GM21528 (cell line): ENCODE measurements at regions not wholly inside any gene's neighbourhood (a gene's known extent, or its start where the extent isn't known, plus 50 kb on each side); places are given as distances from the start of the nearest gene placed in this dataset.
"Not testable (repeated sequence)": the region's sequence is repeated elsewhere in the genome, so short reads cannot be mapped to it uniquely, and the experiment has no call there.

Experiments
- ATAC-seq: cut with Tn5 transposase; IDR thresholded peaks from one replicate; pipeline ENCODE4 v1.9.1; 2021; ENCODE audit warnings: mild to moderate bottlenecking, moderate library complexity; ENCODE audit not compliant: unreplicated experiment, low FRiP score

DNA sequence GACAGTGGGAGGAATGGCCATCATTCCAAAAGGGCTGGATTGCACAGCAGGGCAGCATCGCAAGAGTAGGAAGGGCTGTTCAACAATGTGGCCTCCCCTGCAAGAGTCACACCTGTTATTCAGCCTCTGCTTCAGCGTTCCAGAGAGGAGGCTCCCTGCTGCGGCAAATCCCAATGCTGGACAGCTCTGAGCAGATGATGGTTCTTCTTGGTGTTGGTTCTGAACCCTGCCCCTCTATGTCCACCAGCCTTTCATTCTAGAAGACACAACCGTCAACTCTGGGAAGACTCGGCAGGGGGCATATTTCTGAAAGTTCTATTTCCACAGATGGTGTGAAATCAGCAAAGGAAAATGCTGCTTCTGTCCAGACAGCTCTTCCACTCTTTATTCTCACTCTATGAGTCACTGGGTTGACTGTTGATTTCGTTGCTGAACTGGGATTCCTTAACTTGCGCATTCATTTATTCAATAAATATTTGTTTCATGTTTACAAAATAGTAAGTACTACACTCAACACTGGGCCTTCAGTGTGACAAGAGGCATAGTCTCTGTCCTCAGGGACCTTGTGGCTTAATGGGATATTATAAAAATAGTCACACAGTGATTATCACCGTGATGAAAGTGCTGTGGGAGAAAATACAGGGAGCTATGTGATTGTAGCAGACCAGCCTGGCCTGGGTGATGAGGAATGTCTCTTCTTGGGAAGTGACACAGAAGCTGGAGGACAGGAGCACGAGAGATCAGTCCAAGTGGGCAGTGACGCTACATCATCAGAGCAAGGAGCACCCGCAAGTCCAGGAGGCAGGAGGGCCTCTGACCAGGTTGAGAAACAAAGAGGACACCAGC is 260.3 kb downstream of the SIPA1L2 start:
- no peak for ATAC-seq

DNA sequence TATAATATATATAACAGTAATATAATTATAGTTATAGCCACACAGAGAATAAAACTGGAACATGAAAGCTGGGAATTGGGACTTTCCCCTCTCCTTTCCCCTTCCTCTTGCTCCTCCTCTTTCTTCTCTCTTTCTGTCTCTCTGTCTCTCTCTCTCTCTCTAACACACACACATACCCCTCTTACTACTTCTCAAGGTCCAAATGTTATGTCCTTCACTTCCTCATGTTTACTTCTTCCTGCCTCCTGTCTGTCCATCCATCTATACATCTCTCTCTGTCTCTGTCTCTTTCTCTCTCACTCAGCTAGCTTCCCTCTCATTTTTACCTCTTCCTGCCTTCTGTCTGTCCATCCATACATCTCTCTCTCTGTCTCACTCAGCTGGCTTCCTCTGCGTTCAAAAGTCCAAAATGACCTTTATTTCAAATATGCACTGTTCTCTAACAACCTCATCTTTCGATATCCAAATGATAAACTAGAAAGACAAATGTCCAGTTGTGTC is 261.1 kb downstream of the SIPA1L2 start:
- no peak for ATAC-seq

DNA sequence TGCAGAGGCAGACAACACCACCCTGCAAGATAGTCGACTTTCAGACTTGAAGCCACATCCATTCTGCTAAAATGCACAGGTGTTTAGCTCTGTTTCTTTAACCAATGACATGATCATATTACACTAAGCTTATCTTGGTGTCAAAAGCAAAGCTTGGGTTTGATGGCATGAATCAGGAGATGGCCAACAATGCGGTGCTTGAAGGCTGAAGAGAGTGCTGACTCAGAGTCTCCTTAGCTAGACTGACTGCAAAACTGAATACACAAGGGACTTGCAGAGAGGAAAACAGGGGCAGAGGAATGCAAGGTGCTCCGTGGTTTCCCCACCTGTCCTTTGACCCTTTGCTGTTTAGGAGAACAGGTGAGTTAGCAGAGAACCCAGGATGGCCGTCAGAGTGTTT is 262.6 kb downstream of the SIPA1L2 start:
- ATAC-seq: no peak

DNA sequence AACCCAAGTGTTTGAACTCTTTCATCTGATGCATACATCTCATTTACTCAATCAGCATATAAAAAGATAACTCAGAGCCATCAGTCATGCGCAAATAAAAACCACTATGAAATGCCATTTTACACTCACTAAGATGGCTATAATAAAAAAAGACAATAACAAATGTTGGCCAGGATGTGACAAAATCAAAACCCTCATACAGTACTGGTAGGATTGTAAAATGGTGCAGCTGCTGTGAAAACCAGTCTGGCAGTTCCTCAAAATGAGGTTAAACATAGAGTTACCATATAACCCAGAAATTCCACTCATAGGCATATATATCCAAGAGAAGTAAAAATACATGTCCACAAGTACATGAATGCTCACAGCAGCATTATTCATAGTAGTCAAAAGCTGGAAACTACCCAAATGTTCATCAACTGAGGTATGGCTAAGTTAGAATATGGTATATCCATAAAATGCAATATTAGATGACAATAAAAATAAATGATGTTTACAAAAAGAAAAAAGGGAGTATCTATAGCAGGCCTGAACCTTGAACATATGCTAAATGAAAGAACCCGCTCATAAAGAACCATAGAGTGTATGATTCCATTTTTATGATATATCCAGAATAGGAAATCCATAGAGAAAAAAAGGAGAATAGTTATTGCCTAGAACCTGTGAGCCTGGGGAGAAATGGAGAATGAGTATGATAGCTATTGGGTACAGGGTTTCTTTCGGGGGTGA is 265.1 kb downstream of the SIPA1L2 start:
- ATAC-seq: no peak

DNA sequence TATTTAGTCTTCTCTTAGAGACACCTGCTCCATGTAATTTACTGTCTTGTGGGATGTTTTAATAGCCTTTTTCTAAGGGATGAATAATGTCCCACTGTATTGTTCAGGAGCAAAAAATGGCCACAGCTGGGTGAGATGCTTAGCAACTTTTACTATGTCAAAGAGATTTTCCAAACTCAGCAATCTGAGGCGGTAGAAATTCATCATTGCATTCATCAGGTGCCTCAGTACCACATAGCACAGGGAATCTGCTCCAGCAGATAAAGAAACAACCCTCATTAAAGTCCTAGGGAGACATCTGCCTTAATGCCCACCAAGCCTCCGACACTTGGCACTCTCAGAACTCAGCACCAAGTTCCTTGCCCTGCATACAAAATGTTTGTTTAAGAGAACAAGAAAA is 266.9 kb downstream of the SIPA1L2 start:
- no peak for ATAC-seq

DNA sequence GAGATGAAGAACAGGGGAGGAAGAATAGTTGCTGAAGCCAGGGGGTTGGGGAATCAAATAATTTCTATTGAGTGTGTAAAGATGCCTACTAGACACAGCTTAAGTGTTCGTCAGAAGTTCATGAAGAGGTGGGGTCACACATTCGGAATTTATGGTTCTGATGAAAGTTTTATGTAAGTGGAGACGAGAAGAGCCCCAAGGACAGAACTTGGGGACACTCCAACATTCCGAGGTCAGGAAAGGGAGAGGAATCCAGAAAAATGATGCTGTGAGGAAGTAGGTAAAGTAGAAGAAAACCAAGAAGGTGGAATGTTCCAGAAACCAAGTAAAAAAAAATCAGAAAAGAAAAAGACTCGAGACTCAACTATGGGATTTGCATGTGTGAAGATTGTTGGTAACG is 272.5 kb downstream of the SIPA1L2 start:
- ATAC-seq: no peak

DNA sequence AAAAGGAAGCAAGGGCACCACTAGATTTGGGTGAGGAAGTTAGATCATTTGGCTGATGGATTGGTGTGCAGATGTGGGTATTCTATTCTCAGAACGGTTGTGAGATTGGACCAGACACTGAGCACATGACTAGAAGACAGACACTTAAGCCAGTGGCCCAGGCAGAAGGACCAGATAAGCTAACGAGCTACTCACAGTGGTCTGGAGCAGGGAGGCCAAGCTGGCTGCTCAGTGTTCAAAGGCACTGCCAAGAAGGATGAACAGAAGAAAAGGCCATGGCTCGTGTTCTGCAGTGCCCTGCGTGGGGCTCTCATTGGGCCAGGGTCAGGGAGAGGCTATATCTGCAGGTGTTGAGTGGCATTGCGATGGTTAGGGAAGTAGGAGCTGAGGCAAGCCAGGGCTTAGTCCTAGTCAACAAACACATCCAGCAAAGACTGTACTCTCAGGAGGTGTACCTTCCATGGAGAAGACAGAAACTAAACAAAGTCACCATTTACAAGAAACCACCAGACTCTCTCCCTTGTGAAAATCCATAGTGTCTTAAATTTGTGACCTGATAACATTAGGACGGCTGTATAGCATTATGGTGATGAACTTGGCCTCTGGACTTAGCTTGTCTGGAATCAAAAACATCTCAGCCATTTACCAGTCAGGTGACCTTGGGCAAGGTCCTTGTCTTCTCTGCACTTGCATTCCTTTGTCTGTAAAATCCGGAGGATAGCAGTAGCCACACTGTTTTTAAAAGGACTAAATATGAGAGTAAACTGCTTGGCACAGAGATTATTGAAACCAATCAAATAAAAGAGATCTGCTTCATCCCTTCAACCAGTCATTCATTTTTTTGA is 274.5 kb downstream of the SIPA1L2 start:
- no peak for ATAC-seq

DNA sequence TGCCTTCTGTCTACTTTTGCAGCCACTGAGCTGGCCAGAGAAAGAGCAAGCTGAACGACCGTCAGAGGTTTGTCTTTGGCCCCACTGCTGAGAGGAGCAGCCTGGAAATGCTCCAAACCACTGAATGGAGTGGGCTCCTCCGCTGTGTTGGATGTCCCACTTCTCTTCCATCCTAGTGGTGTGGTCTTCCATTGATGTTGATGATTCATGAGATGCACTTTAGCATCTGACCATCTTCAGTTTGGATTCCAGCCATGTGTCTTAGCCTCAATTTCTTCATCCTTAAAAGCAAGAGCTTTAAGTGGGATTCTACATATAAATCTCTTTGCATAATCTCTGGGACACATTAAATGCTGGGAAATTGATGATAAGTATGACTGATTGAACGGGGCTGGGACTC is 276.9 kb downstream of the SIPA1L2 start:
- ATAC-seq: no peak

DNA sequence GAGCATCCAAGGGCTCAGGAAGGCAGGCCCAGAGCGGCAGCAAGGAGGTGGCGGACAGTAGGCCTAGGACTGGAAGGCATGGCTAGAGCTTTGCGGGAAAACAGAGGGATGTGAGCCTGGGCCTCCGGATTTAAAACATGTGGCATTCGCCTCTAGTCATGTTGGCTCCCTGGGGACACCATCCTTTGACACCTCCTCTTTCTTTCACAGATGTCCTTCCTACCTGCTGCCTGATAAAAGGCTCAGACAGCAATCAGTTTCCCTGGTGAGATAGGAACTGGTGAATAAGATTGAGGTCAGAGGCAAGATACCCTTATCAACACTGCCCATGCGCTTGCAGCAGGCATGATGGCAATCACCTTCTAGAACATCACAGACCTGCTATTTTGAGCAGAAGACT is 277.6 kb downstream of the SIPA1L2 start:
- ATAC-seq: no peak

DNA sequence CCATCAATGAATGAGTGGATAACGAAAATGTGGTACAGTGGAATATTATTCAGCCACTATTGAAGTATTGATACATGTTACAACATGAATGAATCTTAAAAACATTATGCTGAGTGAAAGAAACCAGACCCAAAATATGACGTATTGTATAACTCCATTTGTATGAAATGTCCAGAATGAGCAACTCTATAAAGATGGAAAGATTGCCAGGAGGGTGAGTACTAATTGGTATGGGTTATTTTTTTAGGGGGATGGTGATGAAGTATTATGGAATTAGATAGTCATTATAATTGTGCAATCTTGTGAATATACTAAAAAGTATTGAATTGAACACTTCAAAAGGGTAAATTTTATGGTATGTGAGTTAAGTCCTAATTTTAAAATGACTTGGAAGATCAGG is 278.6 kb downstream of the SIPA1L2 start:
- ATAC-seq: no peak

DNA sequence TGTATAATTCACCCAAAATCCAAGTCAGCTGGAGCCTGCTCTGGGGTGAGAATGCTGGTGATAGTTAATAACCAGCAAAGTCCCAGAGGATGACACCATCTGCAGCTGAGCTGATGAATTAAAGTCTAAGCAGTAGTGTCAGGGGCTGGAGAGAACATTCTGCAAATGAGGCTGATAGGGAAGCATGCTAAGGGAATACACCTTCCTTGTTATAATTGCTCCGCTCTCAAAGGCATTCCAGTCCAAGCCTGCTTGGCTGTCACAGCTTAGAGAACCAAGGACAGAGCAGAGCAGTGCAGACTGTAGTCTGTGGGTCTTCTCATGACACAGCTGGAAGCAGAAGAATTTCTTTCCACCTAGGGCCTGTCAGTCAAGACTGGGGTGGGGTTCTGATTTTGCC is 283.1 kb downstream of the SIPA1L2 start:
- ATAC-seq: no peak

DNA sequence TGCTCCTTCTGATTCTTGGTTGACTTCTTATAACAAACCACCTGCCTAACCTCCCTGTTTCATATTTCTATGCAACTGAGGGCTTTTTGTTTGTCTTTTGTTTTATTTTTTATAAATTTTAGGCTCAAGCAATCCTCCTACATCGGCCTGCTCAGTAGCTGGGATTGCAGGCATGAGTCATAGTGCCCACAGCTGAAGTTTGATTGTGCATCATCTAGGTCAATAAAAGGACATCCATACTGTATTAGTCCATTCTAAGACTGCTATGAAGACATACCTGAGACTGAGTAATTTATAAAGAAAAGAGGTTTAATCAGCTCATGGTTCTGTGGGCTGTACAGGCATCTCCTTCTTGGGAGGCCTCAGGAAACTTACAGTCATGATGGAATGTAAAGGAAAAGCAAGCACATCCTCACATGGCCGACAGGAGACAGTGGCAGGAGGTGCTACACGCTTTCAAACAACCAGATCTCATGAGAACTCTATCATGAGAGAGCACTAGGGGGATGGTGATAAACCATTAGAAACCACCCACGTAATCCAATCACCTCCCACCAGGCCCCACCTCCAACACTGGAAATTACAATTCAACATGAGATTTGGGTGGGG is 285.0 kb downstream of the SIPA1L2 start:
- no peak for ATAC-seq

DNA sequence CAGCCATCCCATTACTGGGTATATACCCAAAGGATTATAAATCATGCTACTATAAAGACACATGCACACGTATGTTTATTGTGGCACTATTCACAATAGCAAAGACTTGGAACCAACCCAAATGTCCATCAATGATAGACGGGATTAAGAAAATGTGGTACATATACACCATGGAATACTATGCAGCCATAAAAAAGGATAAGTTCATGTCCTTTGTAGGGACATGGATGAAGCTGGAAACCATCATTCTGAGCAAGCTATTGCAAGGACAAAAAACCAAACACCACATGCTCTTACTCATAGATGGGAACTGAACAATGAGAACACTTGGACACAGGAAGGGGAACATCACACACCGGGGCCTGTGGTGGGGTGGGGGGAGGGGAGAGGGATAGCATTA is 285.7 kb downstream of the SIPA1L2 start:
- ATAC-seq: not testable (repeated sequence)

DNA sequence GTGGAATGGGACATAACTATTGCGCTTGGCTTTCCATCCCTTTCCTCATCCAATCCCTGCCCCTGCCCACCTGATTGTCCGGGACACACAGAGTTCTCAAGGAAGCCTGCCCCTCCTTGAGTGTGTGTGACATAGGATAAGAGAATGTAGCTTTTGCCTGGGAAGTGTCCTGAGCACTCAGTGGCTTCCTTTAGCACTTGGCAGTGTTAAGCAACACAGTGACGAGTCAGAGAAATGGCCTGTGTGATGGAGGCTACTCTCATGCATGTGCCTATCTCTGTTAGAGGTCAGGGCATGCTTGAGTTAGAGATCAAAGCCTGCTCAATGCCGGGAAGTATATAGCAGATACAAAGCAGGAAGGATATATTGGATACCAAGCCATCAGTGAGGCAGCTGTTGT is 289.5 kb downstream of the SIPA1L2 start:
- no peak for ATAC-seq

DNA sequence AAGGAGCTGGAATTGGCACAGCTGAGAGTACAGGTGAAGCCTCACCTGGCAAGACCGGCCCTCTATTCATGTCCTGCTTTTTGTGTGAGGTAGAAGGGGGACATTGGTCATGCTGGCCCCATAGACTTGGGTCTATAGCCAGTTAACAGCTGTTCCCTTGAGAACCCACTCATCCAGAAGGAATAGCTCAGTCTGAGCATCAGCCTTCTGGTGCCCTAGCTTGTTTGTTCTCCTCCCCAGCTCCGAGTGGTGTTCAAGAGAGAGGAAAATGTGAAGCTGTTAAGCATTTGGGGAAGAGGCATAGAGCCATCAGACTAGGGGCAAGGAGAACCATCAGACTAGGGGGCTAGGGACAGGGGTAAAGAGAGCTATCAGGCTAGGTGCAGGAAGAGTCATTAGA is 290.9 kb downstream of the SIPA1L2 start:
- no peak for ATAC-seq

DNA sequence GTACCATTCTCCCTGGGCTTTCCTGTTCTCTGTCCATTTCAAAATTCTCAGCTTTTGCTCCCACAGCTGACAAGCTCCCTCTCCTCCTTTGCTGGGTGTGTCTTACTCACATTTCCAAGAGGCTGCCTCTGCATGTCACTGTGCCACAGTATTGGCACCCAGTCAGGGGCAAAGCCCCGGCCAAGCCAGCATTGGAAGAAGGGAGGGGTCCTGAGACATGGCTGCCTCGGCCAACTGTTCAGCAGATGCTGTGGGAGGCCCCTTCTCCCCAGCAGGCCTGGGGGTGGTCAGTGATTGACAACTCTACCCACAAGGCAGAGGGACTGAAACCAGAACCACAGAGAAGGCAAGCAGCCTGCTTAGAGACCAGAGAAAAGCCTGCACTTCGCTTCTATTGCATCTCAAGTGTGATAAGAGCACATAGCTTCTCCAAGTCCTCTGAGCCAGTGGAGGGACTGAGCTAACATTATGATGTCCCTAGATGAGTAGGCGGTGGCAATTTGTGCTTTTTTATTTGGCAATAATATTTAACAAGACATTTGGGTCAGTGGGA is 294.1 kb downstream of the SIPA1L2 start:
- ATAC-seq: no peak

DNA sequence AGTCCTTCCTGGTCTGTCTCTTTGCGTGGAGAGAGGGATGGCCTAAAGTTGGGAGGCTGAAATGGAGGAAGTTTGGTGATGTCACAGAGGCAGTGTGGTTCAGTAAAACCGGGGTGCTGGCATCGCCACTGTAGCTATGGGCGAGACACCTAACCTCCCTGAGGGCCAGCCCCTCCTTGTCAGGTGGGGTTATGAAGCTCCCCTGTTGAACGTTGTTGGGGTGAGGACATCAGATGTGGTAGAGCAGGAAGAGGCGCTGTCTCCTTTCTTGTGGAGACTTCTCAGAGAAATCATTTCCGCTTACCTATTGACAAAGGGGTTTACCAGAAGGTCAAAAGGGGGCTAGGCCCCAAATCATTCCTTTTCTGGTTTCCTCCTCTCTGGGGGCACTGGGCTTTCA is 294.7 kb downstream of the SIPA1L2 start:
- ATAC-seq: no peak

DNA sequence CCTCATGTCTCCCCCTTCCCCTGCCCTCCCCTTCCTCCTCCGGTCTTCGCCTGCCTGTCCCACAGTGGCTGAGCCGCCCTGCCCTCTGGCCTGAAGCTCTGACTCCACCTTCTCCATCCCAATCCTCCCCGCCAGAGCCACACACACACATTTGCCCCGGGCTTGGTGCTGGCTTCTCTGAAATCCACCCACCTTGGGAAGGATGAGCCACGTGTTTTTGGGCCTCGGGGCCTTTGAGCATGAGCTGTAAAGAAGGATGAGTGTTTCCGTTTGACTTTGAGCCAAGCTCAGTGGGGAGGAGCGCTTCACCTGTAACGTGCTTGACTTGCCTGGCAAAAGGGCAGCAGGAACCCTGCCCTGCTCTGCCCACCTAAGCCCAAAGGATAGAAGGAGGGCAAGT is 295.1 kb downstream of the SIPA1L2 start:
- no peak for ATAC-seq

DNA sequence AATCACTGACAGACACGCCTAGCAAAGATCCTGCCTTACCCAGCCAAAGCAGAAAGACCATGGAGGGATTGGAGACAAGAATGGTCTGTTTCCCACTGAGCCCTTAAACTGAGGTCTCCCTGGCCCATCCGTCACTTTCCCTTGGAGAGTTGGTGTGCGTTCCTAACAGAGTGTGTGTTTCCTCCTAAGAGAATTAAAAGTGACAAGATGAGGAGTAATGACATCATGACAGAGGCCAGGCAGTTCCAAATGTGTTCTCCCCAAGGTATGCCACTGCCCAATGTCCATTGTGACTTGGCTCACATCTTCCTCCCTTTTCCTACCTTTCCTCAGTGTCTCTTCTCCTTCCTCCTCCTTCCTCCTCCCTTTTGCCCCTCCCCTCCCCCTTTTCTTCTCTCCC is 295.7 kb downstream of the SIPA1L2 start:
- no peak for ATAC-seq

DNA sequence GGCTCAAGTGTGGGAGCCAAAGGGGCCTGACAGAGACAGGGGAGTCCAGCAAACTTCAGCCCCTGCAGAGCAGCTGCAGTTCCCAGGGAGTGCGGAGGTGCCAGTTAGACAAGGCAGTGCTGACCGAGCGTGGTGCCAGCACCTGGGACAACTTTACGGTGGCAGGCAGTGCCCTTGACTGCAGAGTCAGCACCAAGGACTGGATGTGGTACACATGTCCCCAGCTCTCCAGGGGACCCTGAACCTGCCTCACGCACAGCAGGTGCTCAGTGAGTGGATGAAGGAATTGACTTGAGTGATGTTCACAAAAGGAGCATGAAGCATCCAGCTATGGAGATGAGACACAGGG is 296.5 kb downstream of the SIPA1L2 start:
- ATAC-seq: no peak
